ENCODE measurements at regions not wholly inside any gene's neighbourhood (a gene's known extent, or its start where the extent isn't known, plus 50 kb on each side); places are given as distances from the start of the nearest gene placed in this dataset.
A peak's percentile ranks its signal among the peaks of the same experiment; 100 is the strongest.

DNA sequence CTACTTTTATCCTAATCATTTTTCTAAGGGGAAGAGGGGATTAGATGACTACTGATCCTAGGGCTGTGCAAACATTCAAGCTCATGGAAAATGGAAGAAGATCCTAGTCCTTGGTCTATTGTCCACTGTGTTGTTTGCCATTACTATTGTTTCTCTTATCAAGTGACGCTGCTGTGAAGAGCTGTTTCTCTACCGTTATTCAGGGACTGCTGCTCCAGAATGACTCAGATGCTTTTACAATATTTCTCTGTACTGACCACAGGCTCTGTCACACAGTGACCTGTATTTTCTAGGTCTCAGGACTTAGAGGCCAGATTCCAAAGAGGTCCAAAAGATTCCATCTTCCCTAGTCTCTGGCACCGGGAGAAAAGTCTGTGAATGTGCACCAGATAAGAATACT lies 159.5 kb upstream of the CHD1 start:
- H3K79me2 ChIP-seq (ENCODE audit: control insufficient read depth, insufficient read depth, low read length) = no peaks in the 10 kb centered on the region
- no peak overlapping the region for H3K27ac ChIP-seq (ENCODE audit: insufficient read depth, low read length)
- no peaks in the 10 kb centered on the region for H3K9me3 ChIP-seq (ENCODE audit: control insufficient read depth, insufficient read depth, low read depth, low read length)
- peak in 1 of 2 donors; percentile 50 for DNase-seq (ENCODE audit: low read depth in 2 of 2)
- H2AFZ ChIP-seq (ENCODE audit: low read length) = no peak overlapping the region
- no peak overlapping the region for H3K4me3 ChIP-seq (replicated peaks in 1 of 4; ENCODE audit: control extremely low read depth in 1 of 4, insufficient read depth in 1 of 4, low read depth in 3 of 4, low read length in 4 of 4)
- no peak overlapping the region for H3K4me2 ChIP-seq (ENCODE audit: extremely low read depth, insufficient read depth, low read length)
- no peaks in the 10 kb centered on the region for H3K4me1 ChIP-seq (ENCODE audit: control insufficient read depth, extremely low read depth, insufficient read depth, low read length)
- H3K9ac ChIP-seq (ENCODE audit: insufficient read depth, low read length) = no peak overlapping the region
- H3K36me3 ChIP-seq (ENCODE audit: control insufficient read depth, insufficient read depth, low read length) = no peaks in the 10 kb centered on the region
- H3K27me3 ChIP-seq (ENCODE audit: control insufficient read depth, insufficient read depth, low read length) = no peaks in the 10 kb centered on the region
- H4K20me1 ChIP-seq (ENCODE audit: control insufficient read depth, extremely low read depth, insufficient read depth, low read length) = no peaks in the 10 kb centered on the region
- TF ChIP-seq CTCF (conservative IDR thresholded peaks at IDR 0.05 in 1 of 2, IDR thresholded peaks at IDR 0.05 in 1 of 2; ENCODE audit: low read depth in 1 of 2, low read length in 2 of 2) = no peak
- no peak for TF ChIP-seq EZH2 (IDR thresholded peaks at IDR 0.05; ENCODE audit: low read length, missing control alignments)

GRCh38 chr5:99083197-99083596 lies 154.4 kb upstream of the CHD1 start:
- Histone ChIP-seq H4K20me1 (ENCODE audit: control insufficient read depth, extremely low read depth, insufficient read depth, low read length) (no peaks in the 10 kb centered on the region), H3K79me2 (ENCODE audit: control insufficient read depth, insufficient read depth, low read length) (no peaks in the 10 kb centered on the region), H3K27me3 (ENCODE audit: control insufficient read depth, insufficient read depth, low read length) (no peaks in the 10 kb centered on the region), H3K36me3 (ENCODE audit: control insufficient read depth, insufficient read depth, low read length) (no peaks in the 10 kb centered on the region), H3K4me3 (replicated peaks in 1 of 4; ENCODE audit: control extremely low read depth in 1 of 4, insufficient read depth in 1 of 4, low read depth in 3 of 4, low read length in 4 of 4) (no peak overlapping the region), H3K9ac (ENCODE audit: insufficient read depth, low read length) (no peak overlapping the region), H3K4me1 (ENCODE audit: control insufficient read depth, extremely low read depth, insufficient read depth, low read length) (no peaks in the 10 kb centered on the region), H3K27ac (ENCODE audit: insufficient read depth, low read length) (no peak overlapping the region), H3K9me3 (ENCODE audit: control insufficient read depth, insufficient read depth, low read depth, low read length) (no peaks in the 10 kb centered on the region), H2AFZ (ENCODE audit: low read length) (no peak overlapping the region), H3K4me2 (ENCODE audit: extremely low read depth, insufficient read depth, low read length) (no peak overlapping the region)
- TF ChIP-seq CTCF (conservative IDR thresholded peaks at IDR 0.05 in 1 of 2, IDR thresholded peaks at IDR 0.05 in 1 of 2; ENCODE audit: low read depth in 1 of 2, low read length in 2 of 2) (no peak), EZH2 (IDR thresholded peaks at IDR 0.05; ENCODE audit: low read length, missing control alignments) (no peak)
- DNase-seq (ENCODE audit: low read depth in 2 of 2) = no peak

GRCh38 chr5:99081711-99082110 lies 152.9 kb upstream of the CHD1 start:
- Histone ChIP-seq H3K4me1 (ENCODE audit: control insufficient read depth, extremely low read depth, insufficient read depth, low read length) (no peaks in the 10 kb centered on the region), H4K20me1 (ENCODE audit: control insufficient read depth, extremely low read depth, insufficient read depth, low read length) (no peaks in the 10 kb centered on the region), H3K27ac (ENCODE audit: insufficient read depth, low read length) (no peak overlapping the region), H3K9ac (ENCODE audit: insufficient read depth, low read length) (no peak overlapping the region), H3K36me3 (ENCODE audit: control insufficient read depth, insufficient read depth, low read length) (no peaks in the 10 kb centered on the region), H2AFZ (ENCODE audit: low read length) (no peak overlapping the region), H3K79me2 (ENCODE audit: control insufficient read depth, insufficient read depth, low read length) (no peaks in the 10 kb centered on the region), H3K27me3 (ENCODE audit: control insufficient read depth, insufficient read depth, low read length) (no peaks in the 10 kb centered on the region), H3K9me3 (ENCODE audit: control insufficient read depth, insufficient read depth, low read depth, low read length) (no peaks in the 10 kb centered on the region), H3K4me3 (replicated peaks in 1 of 4; ENCODE audit: control extremely low read depth in 1 of 4, insufficient read depth in 1 of 4, low read depth in 3 of 4, low read length in 4 of 4) (no peak overlapping the region), H3K4me2 (ENCODE audit: extremely low read depth, insufficient read depth, low read length) (no peak overlapping the region)
- no peak for DNase-seq (ENCODE audit: low read depth in 2 of 2)
- TF ChIP-seq CTCF (conservative IDR thresholded peaks at IDR 0.05 in 1 of 2, IDR thresholded peaks at IDR 0.05 in 1 of 2; ENCODE audit: low read depth in 1 of 2, low read length in 2 of 2) = no peak
- no peak for TF ChIP-seq EZH2 (IDR thresholded peaks at IDR 0.05; ENCODE audit: low read length, missing control alignments)

Measured in fibroblast of lung (primary cell).